GM12878 (cell line): ENCODE measurements at regions not wholly inside any gene's neighbourhood (a gene's known extent, or its start where the extent isn't known, plus 50 kb on each side); places are given as distances from the start of the nearest gene placed in this dataset.

Source experiments
- ATAC-seq: fragments of 200-7000 bp; cut with Tn5 transposase; 3 replicates; pipeline ENCODE4 v1.9.1; 2020; ENCODE audit warnings: mild to moderate bottlenecking, moderate library complexity
- BruUV-seq: library from RNA; stranded (reverse); fragments of 400-500 nt; replicated peaks from 2 replicates; lab custom pipeline; 2021; lab: Mats Ljungman, UMichigan
- CTCF ChIA-PET: fragments of 300-600 bp; sonication (Branson Sonifier 250); formaldehyde crosslinking; extraction: SDS; loops from one replicate; lab custom pipeline; 2021; ENCODE audit warnings: inconsistent platforms; lab: Yijun Ruan, JAX
- POLR2A ChIA-PET: fragments of 350-600 bp; formaldehyde crosslinking; extraction: SDS; loops from one replicate; lab custom pipeline; 2021; ENCODE audit warnings: inconsistent platforms; lab: Charles Lee
- RAD21 ChIA-PET: fragments of 300-600 bp; sonication (Branson Sonifier 250); formaldehyde crosslinking; loops from one replicate; lab custom pipeline; 2023; ENCODE audit warnings: antibody characterized with exemption; ENCODE audit not compliant: unreplicated experiment; lab: Charles Lee
- SMC1A ChIA-PET: fragments of 300-600 bp; sonication (Branson Sonifier 250); formaldehyde crosslinking; loops from one replicate; lab custom pipeline; 2023; ENCODE audit not compliant: unreplicated experiment, uncharacterized antibody; lab: Charles Lee
- DNase-seq: peaks from one replicate; pipeline ENCODE4 v3.0.0-alpha.2; 2011; ENCODE audit warnings: low read depth, low spot score
- FAIRE-seq: peaks from 3 replicates; lab custom pipeline; 2011; peaks lifted over from hg19 to GRCh38; lab: Jason Lieb, UNC
- H2AFZ ChIP-seq: 2 replicates; pipeline ENCODE4 v1.6.0; 2011; ENCODE audit warnings: low read depth, low read length, control low read depth; ENCODE audit not compliant: control insufficient read depth
- H3K27ac ChIP-seq: 2 replicates; pipeline ENCODE4 v1.5.1; 2011; ENCODE audit warnings: control low read depth; ENCODE audit not compliant: control insufficient read depth, insufficient read depth
- H3K27me3 ChIP-seq, 2 experiments: replicated peaks in 1 of 2; 2 replicates each; pipeline versions ENCODE4 v1.6.0 to v1.6.1; 2011; ENCODE audit warnings: low read length in 1 of 2; ENCODE audit not compliant: control insufficient read depth in 2 of 2, insufficient read depth in 2 of 2
- H3K36me3 ChIP-seq, 2 experiments: 2 replicates each; pipeline ENCODE4 v1.5.1; 2011; ENCODE audit warnings: low read length in 1 of 2; ENCODE audit not compliant: control insufficient read depth in 2 of 2, insufficient read depth in 2 of 2
- H3K4me1 ChIP-seq: 2 replicates; pipeline ENCODE4 v1.6.1; 2011; ENCODE audit warnings: mild to moderate bottlenecking, low read length, moderate library complexity, mixed read lengths; ENCODE audit not compliant: control insufficient read depth, insufficient read depth
- H3K4me2 ChIP-seq: 2 replicates; pipeline ENCODE4 v1.6.0; 2011; ENCODE audit warnings: control low read depth; ENCODE audit not compliant: control insufficient read depth, insufficient read depth
- H3K4me3 ChIP-seq: fragments of 200-600 bp; sonication (generic); 2 replicates; pipeline ENCODE4 v1.5.1; 2016
- H3K79me2 ChIP-seq: 2 replicates; pipeline ENCODE4 v1.6.0; 2011; ENCODE audit warnings: low read length; ENCODE audit not compliant: control insufficient read depth, insufficient read depth
- H3K9ac ChIP-seq: 2 replicates; pipeline ENCODE4 v1.8.0; 2011; ENCODE audit warnings: low read length, control low read depth, mixed read lengths; ENCODE audit not compliant: control insufficient read depth, insufficient read depth
- H3K9me3 ChIP-seq: replicated peaks from 3 replicates; pipeline ENCODE4 v1.5.1; 2011; ENCODE audit warnings: mild to moderate bottlenecking, low read length; ENCODE audit not compliant: control insufficient read depth, insufficient read depth
- H4K20me1 ChIP-seq: 2 replicates; pipeline ENCODE4 v1.6.0; 2011; ENCODE audit not compliant: control insufficient read depth, insufficient read depth
- ATF3 ChIP-seq: IDR thresholded peaks from 2 replicates; pipeline ENCODE4 v1.6.1; 2011; ENCODE audit warnings: low read depth, mild to moderate bottlenecking, low read length, moderate library complexity, borderline replicate concordance; ENCODE audit errors: extremely low read depth
- BMI1 ChIP-seq: fragments of 450-650 bp; IDR thresholded peaks from 2 replicates; pipeline ENCODE4 v1.6.1; 2016; ENCODE audit warnings: mild to moderate bottlenecking, moderate library complexity, borderline replicate concordance
- CREB1 ChIP-seq: IDR thresholded peaks from 2 replicates; pipeline ENCODE4 v1.6.1; 2012; ENCODE audit warnings: low read depth, mild to moderate bottlenecking, inconsistent platforms
- E2F4 ChIP-seq: IDR thresholded peaks from 2 replicates; pipeline ENCODE4 v1.6.1; 2012; ENCODE audit warnings: low read depth, low read length, improper control_type of control experiment
- KDM1A ChIP-seq: fragments of 200-600 bp; sonication (generic); IDR thresholded peaks from 2 replicates; pipeline ENCODE4 v1.6.1; 2016; ENCODE audit warnings: borderline replicate concordance
- NR2C1 ChIP-seq: fragments of 450-650 bp; IDR thresholded peaks from 2 replicates; pipeline ENCODE4 v1.6.1; 2017; ENCODE audit warnings: antibody characterized with exemption, mild to moderate bottlenecking, moderate library complexity
- NR2C2 ChIP-seq: IDR thresholded peaks from 2 replicates; pipeline ENCODE4 v1.6.1; 2011; ENCODE audit warnings: borderline replicate concordance, low read depth; ENCODE audit not compliant: control insufficient read depth, insufficient read length
- NR2F1 ChIP-seq: fragments of 450-650 bp; conservative IDR thresholded peaks from 2 replicates; pipeline ENCODE4 v1.6.1; 2017; ENCODE audit warnings: mild to moderate bottlenecking
- RAD21 ChIP-seq: IDR thresholded peaks from 2 replicates; pipeline ENCODE4 v1.6.1; 2011; ENCODE audit warnings: mild to moderate bottlenecking, low read depth, low read length, moderate library complexity; ENCODE audit not compliant: insufficient read depth
- SREBF2 ChIP-seq: IDR thresholded peaks from 2 replicates; pipeline ENCODE4 v1.6.1; 2012; ENCODE audit warnings: mild to moderate bottlenecking, low read length
- SUZ12 ChIP-seq: fragments of 200-600 bp; sonication (generic); IDR thresholded peaks from one replicate; pipeline ENCODE4 v1.6.1; 2018; ENCODE audit warnings: antibody characterized with exemption, mild to moderate bottlenecking; ENCODE audit not compliant: unreplicated experiment
- TCF7 ChIP-seq: IDR thresholded peaks from 2 replicates; pipeline ENCODE4 v1.6.1; 2014; ENCODE audit warnings: antibody characterized with exemption, borderline replicate concordance
- WGBS: methylation state at CpG from one replicate; pipeline ENCODE4 v1.1.6; 2016; ENCODE audit warnings: low lambda C conversion rate; ENCODE audit not compliant: insufficient replicate concordance, insufficient coverage; ENCODE audit errors: missing lambda C conversion rate; 5-methylcytosine and 5-hydroxymethylcytosine counted together
- in situ Hi-C: fragments of 300-500 bp; cut with MboI; formaldehyde crosslinking; loops from 9 replicates; pipeline ENCODE4 v1.14.3; 2018; ENCODE audit warnings: mixed read lengths
- intact Hi-C: fragments of 100-400 bp; cut with micrococcal nuclease; formaldehyde crosslinking; loops from one replicate; pipeline ENCODE4 v1.14.2; 2022; ENCODE audit not compliant: unreplicated experiment
- TF ChIP-seq, protein P1 (sequence below): fragments of 450-650 bp; IDR thresholded peaks from 2 replicates; pipeline ENCODE4 v1.6.1; 2018; ENCODE audit warnings: mild to moderate bottlenecking, low read depth, moderate library complexity; ENCODE audit not compliant: partially characterized antibody
- TF ChIP-seq, protein P2 (sequence below): fragments of 450-650 bp; IDR thresholded peaks from 2 replicates; pipeline ENCODE4 v1.6.1; 2018; ENCODE audit warnings: borderline replicate concordance, mild to moderate bottlenecking; ENCODE audit not compliant: partially characterized antibody
- TF ChIP-seq, protein P3 (sequence below): fragments of 450-650 bp; IDR thresholded peaks from 2 replicates; pipeline ENCODE4 v1.6.1; 2017; ENCODE audit warnings: mild to moderate bottlenecking

DNA sequence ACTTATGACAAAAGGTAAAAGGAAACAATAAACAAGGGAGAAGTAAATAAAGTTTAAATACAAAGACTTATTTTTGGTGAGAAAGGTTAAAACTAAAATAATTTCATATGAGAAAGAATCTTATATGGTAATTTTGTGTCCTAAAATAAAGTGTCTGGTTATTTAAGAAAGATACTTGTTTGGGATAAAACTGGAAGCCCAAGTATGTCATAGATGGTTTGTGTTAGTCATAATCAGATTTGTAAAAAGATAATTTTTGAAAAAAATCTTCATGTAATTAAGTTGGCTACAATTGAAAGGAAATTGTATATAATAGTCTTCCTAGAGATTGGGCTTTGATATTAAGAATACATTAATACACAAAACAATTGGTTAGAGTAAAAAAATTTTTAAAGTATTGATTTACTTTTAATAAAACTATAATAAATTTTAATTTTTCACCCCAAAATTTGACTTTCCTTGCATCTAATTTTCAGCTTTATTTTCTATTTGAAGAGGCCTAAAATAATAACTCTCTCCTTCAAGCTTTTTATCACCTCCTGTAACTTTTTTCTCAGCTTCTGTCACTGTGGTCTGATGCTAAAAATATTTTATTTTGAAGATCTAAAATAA, 315.6 kb downstream of the SLITRK5 start (continued):
- TF ChIP-seq, protein P1, sequence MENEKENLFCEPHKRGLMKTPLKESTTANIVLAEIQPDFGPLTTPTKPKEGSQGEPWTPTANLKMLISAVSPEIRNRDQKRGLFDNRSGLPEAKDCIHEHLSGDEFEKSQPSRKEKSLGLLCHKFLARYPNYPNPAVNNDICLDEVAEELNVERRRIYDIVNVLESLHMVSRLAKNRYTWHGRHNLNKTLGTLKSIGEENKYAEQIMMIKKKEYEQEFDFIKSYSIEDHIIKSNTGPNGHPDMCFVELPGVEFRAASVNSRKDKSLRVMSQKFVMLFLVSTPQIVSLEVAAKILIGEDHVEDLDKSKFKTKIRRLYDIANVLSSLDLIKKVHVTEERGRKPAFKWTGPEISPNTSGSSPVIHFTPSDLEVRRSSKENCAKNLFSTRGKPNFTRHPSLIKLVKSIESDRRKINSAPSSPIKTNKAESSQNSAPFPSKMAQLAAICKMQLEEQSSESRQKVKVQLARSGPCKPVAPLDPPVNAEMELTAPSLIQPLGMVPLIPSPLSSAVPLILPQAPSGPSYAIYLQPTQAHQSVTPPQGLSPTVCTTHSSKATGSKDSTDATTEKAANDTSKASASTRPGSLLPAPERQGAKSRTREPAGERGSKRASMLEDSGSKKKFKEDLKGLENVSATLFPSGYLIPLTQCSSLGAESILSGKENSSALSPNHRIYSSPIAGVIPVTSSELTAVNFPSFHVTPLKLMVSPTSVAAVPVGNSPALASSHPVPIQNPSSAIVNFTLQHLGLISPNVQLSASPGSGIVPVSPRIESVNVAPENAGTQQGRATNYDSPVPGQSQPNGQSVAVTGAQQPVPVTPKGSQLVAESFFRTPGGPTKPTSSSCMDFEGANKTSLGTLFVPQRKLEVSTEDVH, result no peak
- TF ChIP-seq RAD21, result no peak

GRCh38 chr13:87998081-87998480, 326.9 kb downstream of the SLITRK5 start:
- no peak overlapping the region for H3K9ac ChIP-seq
- no TSS peak for BruUV-seq
- no peaks in the 10 kb centered on the region for H3K36me3 ChIP-seq
- in situ Hi-C loops, result no loop called here
- H3K9me3 ChIP-seq, result no peaks in the 10 kb centered on the region
- no peak overlapping the region for H2AFZ ChIP-seq
- FAIRE-seq, result no peak
- H3K4me3 ChIP-seq, result no peak overlapping the region
- no peak for DNase-seq
- H3K27me3 ChIP-seq, result no peaks in the 10 kb centered on the region
- CTCF ChIA-PET, result no interaction called here
- H3K4me2 ChIP-seq, result no peak overlapping the region
- intact Hi-C loops, result no loop called here
- H3K79me2 ChIP-seq, result no peaks in the 10 kb centered on the region
- no peaks in the 10 kb centered on the region for H3K4me1 ChIP-seq
- POLR2A ChIA-PET, result no interaction called here
- no peaks in the 10 kb centered on the region for H4K20me1 ChIP-seq
- ATAC-seq, result no peak
- 32% methylated on average over 1 of the region's 1 CpG for WGBS
- no peak overlapping the region for H3K27ac ChIP-seq
- SMC1A ChIA-PET, result no interaction called here
- RAD21 ChIA-PET, result no interaction called here
- TF ChIP-seq NR2C1 (no peak), CREB1 (no peak), NR2C2 (no peak), E2F4 (no peak), SREBF2 (no peak), TCF7 (no peak), BMI1 (no peak), NR2F1 (no peak), SUZ12 (no peak), KDM1A (no peak), ATF3 (no peak)
- TF ChIP-seq, protein P2, sequence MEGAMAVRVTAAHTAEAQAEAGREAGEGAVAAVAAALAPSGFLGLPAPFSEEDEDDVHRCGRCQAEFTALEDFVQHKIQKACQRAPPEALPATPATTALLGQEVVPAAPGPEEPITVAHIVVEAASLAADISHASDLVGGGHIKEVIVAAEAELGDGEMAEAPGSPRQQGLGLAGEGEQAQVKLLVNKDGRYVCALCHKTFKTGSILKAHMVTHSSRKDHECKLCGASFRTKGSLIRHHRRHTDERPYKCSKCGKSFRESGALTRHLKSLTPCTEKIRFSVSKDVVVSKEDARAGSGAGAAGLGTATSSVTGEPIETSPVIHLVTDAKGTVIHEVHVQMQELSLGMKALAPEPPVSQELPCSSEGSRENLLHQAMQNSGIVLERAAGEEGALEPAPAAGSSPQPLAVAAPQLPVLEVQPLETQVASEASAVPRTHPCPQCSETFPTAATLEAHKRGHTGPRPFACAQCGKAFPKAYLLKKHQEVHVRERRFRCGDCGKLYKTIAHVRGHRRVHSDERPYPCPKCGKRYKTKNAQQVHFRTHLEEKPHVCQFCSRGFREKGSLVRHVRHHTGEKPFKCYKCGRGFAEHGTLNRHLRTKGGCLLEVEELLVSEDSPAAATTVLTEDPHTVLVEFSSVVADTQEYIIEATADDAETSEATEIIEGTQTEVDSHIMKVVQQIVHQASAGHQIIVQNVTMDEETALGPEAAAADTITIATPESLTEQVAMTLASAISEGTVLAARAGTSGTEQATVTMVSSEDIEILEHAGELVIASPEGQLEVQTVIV, result no peak
- TF ChIP-seq, protein P3, sequence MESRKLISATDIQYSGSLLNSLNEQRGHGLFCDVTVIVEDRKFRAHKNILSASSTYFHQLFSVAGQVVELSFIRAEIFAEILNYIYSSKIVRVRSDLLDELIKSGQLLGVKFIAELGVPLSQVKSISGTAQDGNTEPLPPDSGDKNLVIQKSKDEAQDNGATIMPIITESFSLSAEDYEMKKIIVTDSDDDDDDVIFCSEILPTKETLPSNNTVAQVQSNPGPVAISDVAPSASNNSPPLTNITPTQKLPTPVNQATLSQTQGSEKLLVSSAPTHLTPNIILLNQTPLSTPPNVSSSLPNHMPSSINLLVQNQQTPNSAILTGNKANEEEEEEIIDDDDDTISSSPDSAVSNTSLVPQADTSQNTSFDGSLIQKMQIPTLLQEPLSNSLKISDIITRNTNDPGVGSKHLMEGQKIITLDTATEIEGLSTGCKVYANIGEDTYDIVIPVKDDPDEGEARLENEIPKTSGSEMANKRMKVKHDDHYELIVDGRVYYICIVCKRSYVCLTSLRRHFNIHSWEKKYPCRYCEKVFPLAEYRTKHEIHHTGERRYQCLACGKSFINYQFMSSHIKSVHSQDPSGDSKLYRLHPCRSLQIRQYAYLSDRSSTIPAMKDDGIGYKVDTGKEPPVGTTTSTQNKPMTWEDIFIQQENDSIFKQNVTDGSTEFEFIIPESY, result no peak
